Right lobe of liver (tissue), 6 donors: ENCODE measurements at regions not wholly inside any gene's neighbourhood (a gene's known extent, or its start where the extent isn't known, plus 50 kb on each side); places are given as distances from the start of the nearest gene placed in this dataset.

Source experiments
- ATAC-seq, 4 donors: fragments of 200-7000 bp; cut with Tn5 transposase; one replicate each; pipeline ENCODE4 v1.9.1; 2020; ENCODE audit warnings: mild to moderate bottlenecking in 4 of 4, moderate library complexity in 4 of 4
- DNase-seq, 3 donors: peaks; one replicate each; pipeline ENCODE4 v3.0.0-alpha.2; 2020
- H3K27ac ChIP-seq, 3 donors: fragments of 200-600 bp; one replicate each; pipeline ENCODE4 v1.8.0; 2022
- H3K27me3 ChIP-seq, 2 donors: fragments of 200-600 bp; one replicate each; pipeline ENCODE4 v1.8.0; 2022
- H3K36me3 ChIP-seq, 4 donors: fragments of 200-600 bp; sonication (generic) in 1 of 4; one replicate each; pipeline versions ENCODE4 v1.5.1 to v1.8.0; 2017 to 2022; ENCODE audit warnings: control low read depth in 1 of 4
- H3K4me1 ChIP-seq, 4 donors: fragments of 200-600 bp; sonication (generic) in 1 of 4; one replicate each; pipeline versions ENCODE4 v1.5.1 to v1.8.0; 2017 to 2022; ENCODE audit warnings: control low read depth in 1 of 4
- H3K4me3 ChIP-seq, 3 donors: fragments of 200-600 bp; one replicate each; pipeline ENCODE4 v1.8.0; 2022
- H3K9me3 ChIP-seq, 4 donors: fragments of 200-600 bp; sonication (generic) in 1 of 4; one replicate each; pipeline versions ENCODE4 v1.5.1 to v1.8.0; 2017 to 2022; ENCODE audit warnings: control low read depth in 1 of 4
- POLR2A ChIP-seq: fragments of 450-650 bp; IDR thresholded peaks from one replicate; pipeline ENCODE4 v1.6.1; 2017; ENCODE audit warnings: antibody characterized with exemption, mild to moderate bottlenecking
- WGBS: methylation state at CpG from one replicate; pipeline ENCODE4 v1.1.6; 2018; ENCODE audit warnings: low coverage, low lambda C conversion rate; ENCODE audit not compliant: insufficient coverage; ENCODE audit errors: missing lambda C conversion rate; 5-methylcytosine and 5-hydroxymethylcytosine counted together
- intact Hi-C, 2 donors: fragments of 100-400 bp; cut with DNase I; formaldehyde crosslinking; loops; one replicate each; pipeline versions ENCODE4 v1.11.2 to v1.14.1; 2022
- microRNA counts: library from miRNA; unstranded; fragments of <30 nt; microRNA quantifications from one replicate; lab custom pipeline; 2016
- small RNA-seq, 2 experiments: library from RNA; depleted of rRNA; stranded (forward); fragments of <200 nt; gene quantifications; one replicate each; pipeline ENCODE3, GENCODE V24; 2016
- TF ChIP-seq, protein P1 (sequence below), 4 donors: fragments of 200-600 bp in 3 of 4; fragments of 450-650 bp in 1 of 4; IDR thresholded peaks; one replicate each; pipeline versions ENCODE4 v1.5.1 to v1.8.0; 2016 to 2022; ENCODE audit warnings: antibody characterized with exemption in 4 of 4, mild to moderate bottlenecking in 2 of 4
- donor health status: DM: no; HTN: yes; CAD: no.
- donor health status: DM: no; HTN: no; CAD: no.
- donor health status: DM: no; HTN: no; CAD: no.
- donor health status: DM: no; HTN: yes; CAD: no.
- donor health status: DM: no; HTN: yes; CAD: no.

DNA sequence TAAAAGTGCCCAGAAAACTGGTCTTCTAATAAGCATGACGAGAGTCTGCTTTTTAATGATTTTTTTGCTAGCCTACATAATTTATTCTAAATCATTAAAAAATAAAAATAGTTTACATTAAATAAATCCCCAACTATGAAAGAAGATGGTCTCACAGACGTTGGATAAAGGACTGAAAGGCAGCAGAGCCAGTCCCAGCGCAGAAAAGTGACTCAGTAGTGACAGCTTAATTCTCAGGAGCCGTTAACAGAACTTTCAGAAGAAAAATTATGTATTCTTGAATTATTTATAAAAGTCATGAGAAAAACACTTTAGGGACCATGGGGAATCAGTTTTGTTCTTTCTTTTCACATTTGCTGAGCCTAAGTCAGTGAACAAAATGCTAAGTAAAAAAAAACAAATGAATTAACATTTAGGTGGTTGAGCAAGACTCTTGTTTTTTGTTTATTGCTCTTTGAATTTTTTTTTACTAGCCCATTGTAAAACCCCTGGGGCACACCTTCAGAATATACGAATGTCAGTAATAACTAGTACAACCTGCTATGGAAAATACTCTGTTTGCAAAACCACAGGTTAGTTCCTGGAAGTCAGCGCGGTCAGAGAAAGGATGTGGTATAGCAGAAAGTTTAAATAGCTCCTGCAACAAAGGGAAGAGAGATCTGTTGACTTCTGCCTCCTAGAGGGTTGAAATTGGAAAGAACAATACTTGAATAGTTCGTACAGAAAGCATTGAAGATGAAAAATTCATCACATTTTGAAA, 50.4 kb upstream of the CCDC160 start:
- H3K27me3 ChIP-seq, result peaks cover 0 to 6% of the 10 kb centered on the region in 2 donors
- DNase-seq, result no peak
- H3K27ac ChIP-seq, result no peak overlapping the region
- H3K4me3 ChIP-seq, result no peak overlapping the region
- WGBS, result 19% methylated on average over 8 of the region's 8 CpGs
- H3K4me1 ChIP-seq, result no peaks in the 10 kb centered on the region
- TF ChIP-seq POLR2A, result no peak
- TF ChIP-seq, protein P1, sequence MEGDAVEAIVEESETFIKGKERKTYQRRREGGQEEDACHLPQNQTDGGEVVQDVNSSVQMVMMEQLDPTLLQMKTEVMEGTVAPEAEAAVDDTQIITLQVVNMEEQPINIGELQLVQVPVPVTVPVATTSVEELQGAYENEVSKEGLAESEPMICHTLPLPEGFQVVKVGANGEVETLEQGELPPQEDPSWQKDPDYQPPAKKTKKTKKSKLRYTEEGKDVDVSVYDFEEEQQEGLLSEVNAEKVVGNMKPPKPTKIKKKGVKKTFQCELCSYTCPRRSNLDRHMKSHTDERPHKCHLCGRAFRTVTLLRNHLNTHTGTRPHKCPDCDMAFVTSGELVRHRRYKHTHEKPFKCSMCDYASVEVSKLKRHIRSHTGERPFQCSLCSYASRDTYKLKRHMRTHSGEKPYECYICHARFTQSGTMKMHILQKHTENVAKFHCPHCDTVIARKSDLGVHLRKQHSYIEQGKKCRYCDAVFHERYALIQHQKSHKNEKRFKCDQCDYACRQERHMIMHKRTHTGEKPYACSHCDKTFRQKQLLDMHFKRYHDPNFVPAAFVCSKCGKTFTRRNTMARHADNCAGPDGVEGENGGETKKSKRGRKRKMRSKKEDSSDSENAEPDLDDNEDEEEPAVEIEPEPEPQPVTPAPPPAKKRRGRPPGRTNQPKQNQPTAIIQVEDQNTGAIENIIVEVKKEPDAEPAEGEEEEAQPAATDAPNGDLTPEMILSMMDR (IDR thresholded peaks at IDR 0.05), result no peak
- ATAC-seq, result no peak
- H3K36me3 ChIP-seq, result no peaks in the 10 kb centered on the region
- intact Hi-C loops, result no loop called here
- H3K9me3 ChIP-seq, result no peaks in the 10 kb centered on the region

MicroRNAs encoded in the stretch of these regions (microRNA counts, 767-probe panel; counts per million panel counts)
- microRNA hsa-miR-106a-5p+hsa-miR-17-5p (lab: Ali Mortazavi, UCI), result 9,352 counts per million, percentile 49 among the panel's probes with 10 or more counts
- 237 counts per million for microRNA hsa-miR-18b-5p (lab: Ali Mortazavi, UCI)
- microRNA hsa-miR-363-3p (lab: Ali Mortazavi, UCI), result 237 counts per million

Small RNA genes in the stretch of these regions (small RNA-seq; reads per million reads assigned to genes)
- gene RF00019 (0 reads per million in 2 experiments), gene TIMM8BP2 (0 reads per million in 2 experiments)
